H1 (cell line): ENCODE measurements at regions not wholly inside any gene's neighbourhood (a gene's known extent, or its start where the extent isn't known, plus 50 kb on each side); places are given as distances from the start of the nearest gene placed in this dataset.

ENCODE experiments used
- CTCF ChIA-PET: fragments of 300-600 bp; sonication (Branson Sonifier 250); formaldehyde crosslinking; loops from one replicate; lab custom pipeline; 2021; ENCODE audit not compliant: partially characterized antibody; lab: Charles Lee
- POLR2A ChIA-PET: fragments of 300-600 bp; sonication (Branson Sonifier 250); formaldehyde crosslinking; loops from one replicate; lab custom pipeline; 2021; ENCODE audit warnings: inconsistent platforms; ENCODE audit not compliant: partially characterized antibody; lab: Charles Lee
- DNase-seq, 2 experiments: peaks; one replicate each; pipeline versions ENCODE4 v3.0.0 to v3.0.0-alpha.2; 2010 to 2022; ENCODE audit warnings: low spot score in 2 of 2, low read depth in 1 of 2, mixed read lengths in 1 of 2
- FAIRE-seq: peaks from 2 replicates; lab custom pipeline; 2011; peaks lifted over from hg19 to GRCh38; lab: Jason Lieb, UNC
- H2AFZ ChIP-seq: 2 replicates; pipeline ENCODE4 v1.8.1; 2012; ENCODE audit warnings: low read length, inconsistent platforms
- H2AK5ac ChIP-seq: 2 replicates; pipeline ENCODE4 v1.6.1; 2013; ENCODE audit warnings: low read depth, low read length
- H2BK120ac ChIP-seq: replicated peaks from 2 replicates; pipeline ENCODE3; 2013; ENCODE audit warnings: low read depth, low read length, inconsistent platforms
- H2BK12ac ChIP-seq: 2 replicates; pipeline ENCODE4 v1.6.1; 2013; ENCODE audit warnings: low read depth, low read length
- H2BK15ac ChIP-seq: 2 replicates; pipeline ENCODE4 v1.6.1; 2013; ENCODE audit warnings: low read length
- H2BK20ac ChIP-seq: 2 replicates; pipeline ENCODE4 v1.6.1; 2013; ENCODE audit warnings: low read length
- H2BK5ac ChIP-seq: 2 replicates; pipeline ENCODE4 v1.6.1; 2013; ENCODE audit warnings: low read depth, low read length
- H3K14ac ChIP-seq: 2 replicates; pipeline ENCODE4 v1.6.1; 2013; ENCODE audit warnings: inconsistent platforms; ENCODE audit not compliant: insufficient read length
- H3K18ac ChIP-seq: 2 replicates; pipeline ENCODE4 v1.6.1; 2013; ENCODE audit warnings: low read length; ENCODE audit errors: extremely low read depth
- H3K23ac ChIP-seq: 2 replicates; pipeline ENCODE4 v1.6.1; 2013; ENCODE audit warnings: inconsistent platforms; ENCODE audit not compliant: insufficient read length
- H3K23me2 ChIP-seq: 2 replicates; pipeline ENCODE4 v1.6.1; 2013; ENCODE audit warnings: low read depth, low read length
- H3K27ac ChIP-seq: 2 replicates; pipeline ENCODE4 v1.6.1; 2011; ENCODE audit warnings: low read depth, low read length, inconsistent platforms
- H3K27me3 ChIP-seq, 4 experiments: replicated peaks in 1 of 4; 1 replicate in 1 of 4; 2 replicates in 3 of 4; pipeline versions ENCODE4 v1.6.1 to v1.8.1; 2011 to 2013; ENCODE audit warnings: low read length in 3 of 4, mild to moderate bottlenecking in 3 of 4, inconsistent platforms in 2 of 4, mixed read lengths in 2 of 4, moderate library complexity in 1 of 4; ENCODE audit not compliant: control insufficient read depth in 3 of 4, insufficient read depth in 3 of 4; ENCODE audit errors: extremely low read depth in 1 of 4
- H3K36me3 ChIP-seq, 4 experiments: 2 replicates each; pipeline versions ENCODE4 v1.6.1 to v1.8.1; 2011 to 2013; ENCODE audit warnings: mild to moderate bottlenecking in 4 of 4, low read length in 3 of 4, moderate library complexity in 2 of 4, control low read depth in 1 of 4, inconsistent platforms in 1 of 4; ENCODE audit not compliant: insufficient read depth in 4 of 4, control insufficient read depth in 2 of 4
- H3K4ac ChIP-seq: replicated peaks from 2 replicates; pipeline ENCODE3; 2013; ENCODE audit warnings: low read length, low read depth, mixed read lengths, inconsistent platforms; ENCODE audit not compliant: insufficient read length
- H3K4me1 ChIP-seq, 4 experiments: replicated peaks in 1 of 4; 1 replicate in 1 of 4; 2 replicates in 3 of 4; pipeline versions ENCODE4 v1.6.1 to v1.8.1; 2011 to 2013; ENCODE audit warnings: low read length in 3 of 4, inconsistent platforms in 2 of 4, mixed read lengths in 1 of 4; ENCODE audit not compliant: insufficient read depth in 4 of 4, control insufficient read depth in 3 of 4
- H3K4me2 ChIP-seq, 2 experiments: 2 replicates each; pipeline versions ENCODE4 v1.6.1 to v1.8.1; 2011 to 2013; ENCODE audit warnings: low read depth in 2 of 2, low read length in 2 of 2, control low read depth in 1 of 2, inconsistent platforms in 1 of 2, mild to moderate bottlenecking in 1 of 2; ENCODE audit not compliant: insufficient read depth in 1 of 2
- H3K4me3 ChIP-seq, 4 experiments: fragments of 200-600, 300-600 bp in 1 of 4; sonication (generic), shearing (Covaris generic), sonication (Bioruptor Twin) in 1 of 4; 2 replicates each; pipeline versions ENCODE4 v1.5.1 to v1.8.1; 2011 to 2016; ENCODE audit warnings: low read length in 4 of 4, low read depth in 3 of 4, control low read depth in 2 of 4, inconsistent platforms in 2 of 4, mild to moderate bottlenecking in 2 of 4, mixed read lengths in 1 of 4, moderate library complexity in 1 of 4; ENCODE audit not compliant: insufficient read depth in 2 of 4; ENCODE audit errors: extremely low read depth in 1 of 4
- H3K56ac ChIP-seq: replicated peaks from 2 replicates; pipeline ENCODE3; 2013; ENCODE audit warnings: low read depth, mild to moderate bottlenecking, mixed read lengths, low read length, inconsistent platforms; ENCODE audit not compliant: insufficient read length
- H3K79me1 ChIP-seq: 2 replicates; pipeline ENCODE4 v1.6.1; 2013; ENCODE audit warnings: low read depth, low read length, control low read depth
- H3K79me2 ChIP-seq, 2 experiments: 2 replicates each; pipeline versions ENCODE4 v1.6.1 to v1.8.1; 2012 to 2013; ENCODE audit warnings: low read length in 2 of 2, mild to moderate bottlenecking in 2 of 2, inconsistent platforms in 1 of 2; ENCODE audit not compliant: insufficient read depth in 2 of 2, control insufficient read depth in 1 of 2
- H3K9ac ChIP-seq, 4 experiments: replicated peaks in 1 of 4; 1 replicate in 1 of 4; 2 replicates in 3 of 4; pipeline versions ENCODE4 v1.6.1 to v1.8.1; 2011 to 2013; ENCODE audit warnings: low read depth in 3 of 4, low read length in 3 of 4, control low read depth in 2 of 4, mild to moderate bottlenecking in 2 of 4, moderate library complexity in 2 of 4, inconsistent platforms in 1 of 4; ENCODE audit errors: extremely low read depth in 1 of 4
- H3K9me3 ChIP-seq, 2 experiments: 2 replicates each; pipeline versions ENCODE4 v1.6.1 to v1.8.1; 2012 to 2013; ENCODE audit warnings: mild to moderate bottlenecking in 2 of 2, moderate library complexity in 2 of 2, control low read depth in 1 of 2, inconsistent platforms in 1 of 2, low read depth in 1 of 2, low read length in 1 of 2, mixed read lengths in 1 of 2; ENCODE audit not compliant: insufficient read depth in 2 of 2
- H4K20me1 ChIP-seq, 2 experiments: replicated peaks in 1 of 2; 2 replicates each; pipeline versions ENCODE3 to v1.8.1; 2011 to 2013; ENCODE audit warnings: inconsistent platforms in 2 of 2, low read length in 2 of 2, mild to moderate bottlenecking in 1 of 2; ENCODE audit not compliant: insufficient read depth in 2 of 2, control insufficient read depth in 1 of 2
- H4K5ac ChIP-seq: 2 replicates; pipeline ENCODE4 v1.6.1; 2013; ENCODE audit warnings: low read length, low read depth, mixed read lengths, inconsistent platforms; ENCODE audit not compliant: insufficient read length
- H4K8ac ChIP-seq: 2 replicates; pipeline ENCODE4 v1.8.0; 2013; ENCODE audit warnings: mild to moderate bottlenecking, moderate library complexity, low read length, inconsistent platforms; ENCODE audit not compliant: insufficient read depth; ENCODE audit errors: extremely low read depth
- H4K91ac ChIP-seq: replicated peaks from 2 replicates; pipeline ENCODE3; 2013; ENCODE audit warnings: low read length, mixed read lengths, inconsistent platforms; ENCODE audit not compliant: insufficient read length
- RAD21 ChIP-seq, 2 experiments: IDR thresholded peaks in 1 of 2; conservative IDR thresholded peaks in 1 of 2; 2 replicates each; pipeline ENCODE4 v1.6.1; 2011; ENCODE audit warnings: low read depth in 2 of 2, low read length in 2 of 2, improper control_type of control experiment in 1 of 2, inconsistent platforms in 1 of 2, mild to moderate bottlenecking in 1 of 2, moderate library complexity in 1 of 2
- WGBS, 2 experiments: shearing (Covaris generic) in 1 of 2; methylation state at CpG; one replicate each; pipeline versions ENCODE4 v1.1.6 to v1.1.7; 2013 to 2015; ENCODE audit warnings: low lambda C conversion rate in 2 of 2, mixed read lengths in 2 of 2, inconsistent platforms in 1 of 2, low coverage in 1 of 2, missing lambda C conversion rate in 1 of 2; ENCODE audit not compliant: insufficient replicate concordance in 2 of 2, insufficient coverage in 1 of 2, insufficient read length in 1 of 2; ENCODE audit errors: extremely low coverage in 1 of 2, missing lambda C conversion rate in 1 of 2; 5-methylcytosine and 5-hydroxymethylcytosine counted together
- TF ChIP-seq, protein P1 (sequence below): IDR thresholded peaks from 2 replicates; pipeline ENCODE4 v1.6.1; 2011; ENCODE audit warnings: low read length, improper control_type of control experiment

DNA sequence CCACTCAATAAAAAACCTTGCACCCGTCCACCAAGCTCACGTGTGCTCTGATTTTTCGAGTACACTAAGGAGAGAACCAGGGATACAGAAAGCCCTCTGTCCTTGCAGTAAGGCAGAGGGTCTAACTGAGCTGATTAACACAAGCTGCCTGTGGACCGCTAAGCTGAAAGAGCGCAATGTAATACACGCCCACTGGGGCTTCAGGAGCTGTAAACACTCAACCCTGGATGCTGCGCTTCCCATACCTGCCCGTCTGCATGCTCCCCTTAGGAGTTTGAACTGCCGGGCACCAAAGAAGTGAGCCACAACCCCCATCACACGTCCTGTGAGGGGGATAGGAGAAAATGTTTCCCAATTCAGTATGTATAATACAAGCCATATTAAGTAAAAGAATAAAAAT, 664.8 kb downstream of the PCDH18 start:
- 75% methylated on average over 10 of the region's 10 CpGs; no CpG with 5 or more reads in 1 of the 2 experiments for WGBS, 2 experiments
- Histone ChIP-seq H2AFZ (peak overlapping the region; percentile 85; the same call in 1 of the 2 replicates), H3K27me3 (no peaks in the 10 kb centered on the region), H2BK120ac (no peak overlapping the region), H4K91ac (no peak overlapping the region), H4K8ac (no peak overlapping the region), H2BK15ac (no peak overlapping the region), H4K20me1 (no peaks in the 10 kb centered on the region), H3K79me2 (no peaks in the 10 kb centered on the region), H3K18ac (no peak overlapping the region), H3K4me2 (no peak overlapping the region), H2BK5ac (no peak overlapping the region), H3K9ac (no peak overlapping the region), H2AK5ac (no peak overlapping the region), H3K4me1 (peaks cover 0 to 4% (median 2%) of the 10 kb centered on the region in 4 experiments; a peak in 2 of 7 replicates), H3K14ac (no peak overlapping the region), H3K79me1 (no peaks in the 10 kb centered on the region), H3K27ac (no peak overlapping the region), H3K23ac (no peak overlapping the region), H3K23me2 (no peaks in the 10 kb centered on the region), H2BK20ac (peak overlapping the region; percentile 34; the same call in 1 of the 2 replicates), H3K4me3 (no peak overlapping the region), H3K36me3 (no peaks in the 10 kb centered on the region), H3K4ac (no peak overlapping the region), H3K56ac (no peak overlapping the region), H2BK12ac (no peak overlapping the region), H3K9me3 (no peaks in the 10 kb centered on the region), H4K5ac (no peak overlapping the region)
- DNase-seq = no peak
- POLR2A ChIA-PET = no interaction called here
- CTCF ChIA-PET = interaction anchor here (0.6 to 1.0 kb wide), 3 partner anchors 13 to 207 kb away, joined by 3 to 4 read pairs (median 3); no protein-coding TSS in a partner anchor
- TF ChIP-seq RAD21 (IDR thresholded peaks at IDR 0.05 in 1 of 2, conservative IDR thresholded peaks at IDR 0.05 in 1 of 2; ENCODE audit: low read depth in 2 of 2, low read length in 2 of 2) = 0 out of 4 replicates have a peak, but pooled peaks of 1 of the 2 experiments have one; percentile 7
- TF ChIP-seq, protein P1, sequence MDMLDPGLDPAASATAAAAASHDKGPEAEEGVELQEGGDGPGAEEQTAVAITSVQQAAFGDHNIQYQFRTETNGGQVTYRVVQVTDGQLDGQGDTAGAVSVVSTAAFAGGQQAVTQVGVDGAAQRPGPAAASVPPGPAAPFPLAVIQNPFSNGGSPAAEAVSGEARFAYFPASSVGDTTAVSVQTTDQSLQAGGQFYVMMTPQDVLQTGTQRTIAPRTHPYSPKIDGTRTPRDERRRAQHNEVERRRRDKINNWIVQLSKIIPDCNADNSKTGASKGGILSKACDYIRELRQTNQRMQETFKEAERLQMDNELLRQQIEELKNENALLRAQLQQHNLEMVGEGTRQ = no peak
- no peak for FAIRE-seq
